Gastrocnemius medialis (tissue), 4 donors: ENCODE measurements at regions not wholly inside any gene's neighbourhood (a gene's known extent, or its start where the extent isn't known, plus 50 kb on each side); places are given as distances from the start of the nearest gene placed in this dataset.

ENCODE experiments used
- CTCF ChIP-seq, 5 experiments: fragments of 450-650 bp in 3 of 5; fragments of 200-600 bp in 2 of 5; sonication (generic) in 2 of 5; IDR thresholded peaks in 4 of 5; conservative IDR thresholded peaks in 1 of 5; 1 replicate in 4 of 5; 2 replicates in 1 of 5; pipeline ENCODE4 v1.5.1; 2016 to 2019; ENCODE audit warnings: antibody characterized with exemption in 5 of 5, mild to moderate bottlenecking in 3 of 5, moderate library complexity in 3 of 5
- POLR2A ChIP-seq, 2 donors: fragments of 450-650 bp; IDR thresholded peaks; one replicate each; pipeline ENCODE4 v1.6.1; 2017; ENCODE audit warnings: antibody characterized with exemption in 2 of 2, mild to moderate bottlenecking in 2 of 2, moderate library complexity in 2 of 2

DNA sequence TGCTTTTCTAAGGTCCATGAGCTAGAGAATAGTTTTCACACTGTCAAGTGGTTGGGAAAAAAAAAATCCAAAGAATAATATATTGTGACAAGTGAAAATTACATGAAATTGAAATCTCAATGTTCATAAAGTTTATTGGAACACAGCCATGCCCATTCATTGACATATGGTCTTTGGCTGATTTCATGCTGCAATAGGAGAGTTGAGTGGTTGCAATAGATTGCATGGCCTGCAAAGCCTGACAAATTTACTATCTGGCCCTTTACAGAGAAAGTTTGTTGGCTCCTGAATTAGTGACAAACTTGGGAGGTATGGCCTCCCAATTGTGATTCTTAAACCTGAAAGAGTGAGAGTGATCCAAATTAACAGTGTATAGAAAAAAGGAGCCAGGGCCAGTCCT is 115.5 kb upstream of the FAM9C start:
- TF ChIP-seq CTCF (IDR thresholded peaks at IDR 0.05 in 4 of 5, conservative IDR thresholded peaks at IDR 0.05 in 1 of 5) = no peak
- no peak for TF ChIP-seq POLR2A (IDR thresholded peaks at IDR 0.05)
